WERI-Rb-1 (cell line): ENCODE measurements at regions not wholly inside any gene's neighbourhood (a gene's known extent, or its start where the extent isn't known, plus 50 kb on each side); places are given as distances from the start of the nearest gene placed in this dataset.

ENCODE experiments used
- DNase-seq: peaks from one replicate; pipeline ENCODE4 v3.0.0-alpha.2; 2020
- H3K27ac ChIP-seq: fragments of 250-450 bp; sonication (Bioruptor Pico); 2 replicates; pipeline ENCODE4 v1.5.1; 2020; ENCODE audit warnings: mild to moderate bottlenecking, moderate library complexity
- H3K27me3 ChIP-seq: fragments of 250-450 bp; sonication (Bioruptor Pico); 2 replicates; pipeline ENCODE4 v1.5.1; 2021; ENCODE audit warnings: mild to moderate bottlenecking, low read depth, moderate library complexity; ENCODE audit not compliant: insufficient read depth, severe bottlenecking
- H3K36me3 ChIP-seq: fragments of 250-450 bp; sonication (Bioruptor Pico); 2 replicates; pipeline ENCODE4 v1.5.1; 2020; ENCODE audit warnings: mild to moderate bottlenecking, moderate library complexity
- H3K4me3 ChIP-seq: 2 replicates; pipeline ENCODE4 v1.5.1; 2011; ENCODE audit warnings: low read depth, mild to moderate bottlenecking, control low read depth, low read length
- H3K9me3 ChIP-seq: fragments of 250-450 bp; sonication (Bioruptor Pico); 2 replicates; pipeline ENCODE4 v1.5.1; 2021; ENCODE audit warnings: mild to moderate bottlenecking, moderate library complexity; ENCODE audit not compliant: severe bottlenecking
- CTCF ChIP-seq: IDR thresholded peaks from 2 replicates; pipeline ENCODE4 v1.5.1; 2011; ENCODE audit warnings: low read depth, mild to moderate bottlenecking, control low read depth, inconsistent platforms, low read length

- DNase-seq = no peak
- H3K4me3 ChIP-seq = no peak overlapping the region
- H3K27me3 ChIP-seq = no peaks in the 10 kb centered on the region
- H3K27ac ChIP-seq = no peak overlapping the region
- no peaks in the 10 kb centered on the region for H3K36me3 ChIP-seq
- H3K9me3 ChIP-seq = no peaks in the 10 kb centered on the region
- TF ChIP-seq CTCF = no peak
Measured at GRCh38 chr5:24904981-24905517, 260.3 kb upstream of the CDH10 start.

- no peak for DNase-seq
- no peak for TF ChIP-seq CTCF
Measured at GRCh38 chr5:24899180-24899579, 254.4 kb upstream of the CDH10 start.

GRCh38 chr5:24864244-24864643, 219.5 kb upstream of the CDH10 start:
- no peaks in the 10 kb centered on the region for H3K36me3 ChIP-seq
- no peaks in the 10 kb centered on the region for H3K27me3 ChIP-seq
- H3K4me3 ChIP-seq = no peak overlapping the region
- no peak for DNase-seq
- no peak for TF ChIP-seq CTCF
- no peaks in the 10 kb centered on the region for H3K9me3 ChIP-seq
- no peak overlapping the region for H3K27ac ChIP-seq

More at GRCh38 chr5:24899180-24899579, 254.4 kb upstream of the CDH10 start:
- H3K27ac ChIP-seq = no peak overlapping the region
- H3K27me3 ChIP-seq = no peaks in the 10 kb centered on the region
- H3K4me3 ChIP-seq = no peak overlapping the region
- H3K36me3 ChIP-seq = no peaks in the 10 kb centered on the region
- H3K9me3 ChIP-seq = no peaks in the 10 kb centered on the region

- Histone ChIP-seq H3K9me3 (no peaks in the 10 kb centered on the region), H3K36me3 (no peaks in the 10 kb centered on the region), H3K4me3 (no peak overlapping the region), H3K27me3 (no peaks in the 10 kb centered on the region), H3K27ac (no peak overlapping the region)
- DNase-seq = no peak
- TF ChIP-seq CTCF = no peak
Measured at GRCh38 chr5:24862117-24862516, 217.3 kb upstream of the CDH10 start.

GRCh38 chr5:24855485-24855884, 210.7 kb upstream of the CDH10 start:
- no peak overlapping the region for H3K4me3 ChIP-seq
- no peak for TF ChIP-seq CTCF
- DNase-seq = no peak
- no peaks in the 10 kb centered on the region for H3K9me3 ChIP-seq
- no peak overlapping the region for H3K27ac ChIP-seq
- H3K27me3 ChIP-seq = no peaks in the 10 kb centered on the region
- H3K36me3 ChIP-seq = no peaks in the 10 kb centered on the region

- no peak for DNase-seq
- Histone ChIP-seq H3K27ac (no peak overlapping the region), H3K4me3 (no peak overlapping the region), H3K27me3 (no peaks in the 10 kb centered on the region), H3K36me3 (no peaks in the 10 kb centered on the region), H3K9me3 (no peaks in the 10 kb centered on the region)
- no peak for TF ChIP-seq CTCF
Measured at GRCh38 chr5:24854850-24855249, 210.1 kb upstream of the CDH10 start.
